ENCODE measurements at regions not wholly inside any gene's neighbourhood (a gene's known extent, or its start where the extent isn't known, plus 50 kb on each side); places are given as distances from the start of the nearest gene placed in this dataset.

- H3K4me3 ChIP-seq (ENCODE audit: low read depth, low read length): no peak overlapping the region
- no peak for DNase-seq (ENCODE audit: low read depth)
- TF ChIP-seq CTCF (IDR thresholded peaks at IDR 0.05; ENCODE audit: insufficient read depth, low read depth, low read length, missing control alignments): no peak
Measured at GRCh38 chr3:44092497-44092896, 149.2 kb upstream of the TOPAZ1 start.

GRCh38 chr3:44093531-44093930 lies 148.2 kb upstream of the TOPAZ1 start:
- H3K4me3 ChIP-seq (ENCODE audit: low read depth, low read length): no peak overlapping the region
- no peak for DNase-seq (ENCODE audit: low read depth)
- no peak for TF ChIP-seq CTCF (IDR thresholded peaks at IDR 0.05; ENCODE audit: insufficient read depth, low read depth, low read length, missing control alignments)

GRCh38 chr3:44098656-44099415 lies 142.8 kb upstream of the TOPAZ1 start:
- TF ChIP-seq CTCF (IDR thresholded peaks at IDR 0.05; ENCODE audit: insufficient read depth, low read depth, low read length, missing control alignments): no peak
- H3K4me3 ChIP-seq (ENCODE audit: low read depth, low read length): no peak overlapping the region
- no peak for DNase-seq (ENCODE audit: low read depth)

GRCh38 chr3:44099566-44100297 lies 142.0 kb upstream of the TOPAZ1 start:
- no peak for DNase-seq (ENCODE audit: low read depth)
- no peak overlapping the region for H3K4me3 ChIP-seq (ENCODE audit: low read depth, low read length)
- TF ChIP-seq CTCF (IDR thresholded peaks at IDR 0.05; ENCODE audit: insufficient read depth, low read depth, low read length, missing control alignments): no peak

- H3K4me3 ChIP-seq (ENCODE audit: low read depth, low read length): no peak overlapping the region
- TF ChIP-seq CTCF (IDR thresholded peaks at IDR 0.05; ENCODE audit: insufficient read depth, low read depth, low read length, missing control alignments): no peak
Measured at GRCh38 chr3:44100298-44100695, 141.4 kb upstream of the TOPAZ1 start.

GRCh38 chr3:44104043-44104442 lies 137.6 kb upstream of the TOPAZ1 start:
- TF ChIP-seq CTCF (IDR thresholded peaks at IDR 0.05; ENCODE audit: insufficient read depth, low read depth, low read length, missing control alignments): no peak
- H3K4me3 ChIP-seq (ENCODE audit: low read depth, low read length): no peak overlapping the region
- DNase-seq (ENCODE audit: low read depth): no peak

More at GRCh38 chr3:44100298-44100695, 141.4 kb upstream of the TOPAZ1 start:
- no peak for DNase-seq (ENCODE audit: low read depth)
